HG02759 (cell line): ENCODE measurements at regions not wholly inside any gene's neighbourhood (a gene's known extent, or its start where the extent isn't known, plus 50 kb on each side); places are given as distances from the start of the nearest gene placed in this dataset.

Source experiments
- ATAC-seq: cut with Tn5 transposase; IDR thresholded peaks from one replicate; pipeline ENCODE4 v1.9.1; 2021; ENCODE audit warnings: mild to moderate bottlenecking, moderate library complexity; ENCODE audit not compliant: unreplicated experiment

- ATAC-seq: no peak
These were observed 168.3 kb upstream of the RASA1 start for GRCh38 chr5:87099291-87099839.

- no peak for ATAC-seq
These were observed 167.7 kb upstream of the RASA1 start for GRCh38 chr5:87099968-87100367.

- ATAC-seq: no peak
These were observed 166.4 kb upstream of the RASA1 start for GRCh38 chr5:87101321-87101720.

GRCh38 chr5:87102841-87103240, 164.8 kb upstream of the RASA1 start:
- no peak for ATAC-seq

GRCh38 chr5:87103616-87104287, 163.9 kb upstream of the RASA1 start:
- ATAC-seq: peak; percentile 95

- no peak for ATAC-seq
These were observed 162.1 kb upstream of the RASA1 start for GRCh38 chr5:87105577-87105976.

- ATAC-seq: no peak
These were observed 157.9 kb upstream of the RASA1 start for GRCh38 chr5:87109746-87110145.

GRCh38 chr5:87110721-87111120, 157.0 kb upstream of the RASA1 start:
- no peak for ATAC-seq

- no peak for ATAC-seq
These were observed 153.8 kb upstream of the RASA1 start for GRCh38 chr5:87113861-87114260.

GRCh38 chr5:87114631-87115030, 153.1 kb upstream of the RASA1 start:
- ATAC-seq: no peak

- no peak for ATAC-seq
These were observed 151.8 kb upstream of the RASA1 start for GRCh38 chr5:87115839-87116364.

- peak; percentile 84 for ATAC-seq
These were observed 150.7 kb upstream of the RASA1 start for GRCh38 chr5:87116825-87117512.

- ATAC-seq: no peak
These were observed 148.1 kb upstream of the RASA1 start for GRCh38 chr5:87119588-87119987.

- peak; percentile 33 for ATAC-seq
These were observed 147.0 kb upstream of the RASA1 start for GRCh38 chr5:87120518-87121303.

- ATAC-seq: peak; percentile 82
These were observed 146.2 kb upstream of the RASA1 start for GRCh38 chr5:87121304-87122150.

- no peak for ATAC-seq
These were observed 145.3 kb upstream of the RASA1 start for GRCh38 chr5:87122151-87122977.

- no peak for ATAC-seq
These were observed 141.9 kb upstream of the RASA1 start for GRCh38 chr5:87125766-87126165.

- no peak for ATAC-seq
These were observed 140.8 kb upstream of the RASA1 start for GRCh38 chr5:87126869-87127268.

GRCh38 chr5:87127426-87127825, 140.3 kb upstream of the RASA1 start:
- no peak for ATAC-seq
